Activated naive CD4-positive, alpha-beta T cell treated with anti-CD3 and anti-CD28 coated beads, Interleukin-2, amount 50 U/mL, for 24 hours (primary cell): ENCODE measurements at regions not wholly inside any gene's neighbourhood (a gene's known extent, or its start where the extent isn't known, plus 50 kb on each side); places are given as distances from the start of the nearest gene placed in this dataset.

Experiments used
- H3K27ac Mint-ChIP-seq: one replicate; pipeline ENCODE4 v1.8.0; 2021; ENCODE audit warnings: mild to moderate bottlenecking, mixed read lengths
- H3K27me3 Mint-ChIP-seq: one replicate; pipeline ENCODE4 v1.8.0; 2021; ENCODE audit warnings: mixed read lengths
- H3K36me3 Mint-ChIP-seq: one replicate; pipeline ENCODE4 v1.8.0; 2021; ENCODE audit warnings: mixed read lengths
- H3K4me1 Mint-ChIP-seq: one replicate; pipeline ENCODE4 v1.8.0; 2021; ENCODE audit warnings: mixed read lengths
- H3K4me3 Mint-ChIP-seq: one replicate; pipeline ENCODE4 v1.8.0; 2021; ENCODE audit warnings: mild to moderate bottlenecking, mixed read lengths
- H3K9me3 Mint-ChIP-seq: one replicate; pipeline ENCODE4 v1.8.0; 2021; ENCODE audit warnings: mixed read lengths

- H3K4me1 Mint-ChIP-seq: no peaks in the 10 kb centered on the region
- no peak overlapping the region for H3K27ac Mint-ChIP-seq
Measured at GRCh38 chr11:81744336-81745116, 989.1 kb downstream of the FAM181B start.

DNA sequence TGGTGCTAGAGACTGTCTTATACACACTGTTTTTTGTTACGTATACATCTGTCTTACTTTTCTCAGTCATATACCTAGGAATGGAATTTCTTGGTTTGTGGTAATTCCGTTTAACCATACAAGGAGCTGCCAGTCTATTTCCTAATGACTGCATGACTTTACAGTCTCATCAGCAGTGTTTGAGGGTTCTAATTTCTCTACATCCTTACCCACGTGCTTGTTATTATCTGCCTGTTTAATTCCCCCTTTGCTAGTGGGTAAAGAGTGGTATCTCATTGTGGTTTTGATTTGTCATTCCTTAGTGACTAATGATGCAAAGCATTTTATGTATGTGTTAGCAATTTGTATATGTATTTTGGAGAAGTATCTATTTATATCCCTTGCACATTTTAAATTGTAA, 1008.0 kb downstream of the FAM181B start:
- no peaks in the 10 kb centered on the region for H3K36me3 Mint-ChIP-seq
- no peaks in the 10 kb centered on the region for H3K27me3 Mint-ChIP-seq
- peaks cover 13% of the 10 kb centered on the region for H3K9me3 Mint-ChIP-seq
- H3K27ac Mint-ChIP-seq: no peak overlapping the region
- H3K4me3 Mint-ChIP-seq: no peak overlapping the region
- H3K4me1 Mint-ChIP-seq: no peaks in the 10 kb centered on the region

More at GRCh38 chr11:81744336-81745116, 989.1 kb downstream of the FAM181B start:
- Mint-ChIP-seq H3K4me3 (no peak overlapping the region), H3K9me3 (no peaks in the 10 kb centered on the region), H3K36me3 (no peaks in the 10 kb centered on the region), H3K27me3 (peaks cover 5% of the 10 kb centered on the region)

GRCh38 chr11:81717695-81718094, 1016.0 kb downstream of the FAM181B start:
- Mint-ChIP-seq H3K4me3 (no peak overlapping the region), H3K27ac (no peak overlapping the region), H3K4me1 (no peaks in the 10 kb centered on the region), H3K27me3 (no peaks in the 10 kb centered on the region), H3K9me3 (no peaks in the 10 kb centered on the region), H3K36me3 (no peaks in the 10 kb centered on the region)

DNA sequence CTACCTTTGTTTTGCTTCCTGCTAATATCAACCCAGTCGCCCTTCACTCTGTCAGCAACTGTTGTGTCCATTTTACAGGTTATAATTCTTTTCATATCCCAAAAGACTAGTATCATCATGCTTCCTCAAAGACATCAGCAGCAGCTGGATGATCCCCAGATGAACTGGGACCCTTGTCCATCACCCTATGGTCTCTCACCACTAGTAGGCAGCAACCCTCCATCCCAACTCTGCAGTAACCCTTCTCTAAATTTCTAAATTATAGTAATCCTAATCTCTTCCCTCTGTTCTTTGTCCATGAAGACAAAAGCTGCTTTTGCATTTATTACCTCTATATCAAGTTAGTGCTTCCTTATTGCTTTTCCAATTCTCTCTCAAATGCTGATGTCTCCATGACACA, 1025.8 kb downstream of the FAM181B start:
- H3K4me1 Mint-ChIP-seq: no peaks in the 10 kb centered on the region
- H3K4me3 Mint-ChIP-seq: no peak overlapping the region
- peaks cover 7% of the 10 kb centered on the region for H3K27me3 Mint-ChIP-seq
- no peaks in the 10 kb centered on the region for H3K36me3 Mint-ChIP-seq
- H3K27ac Mint-ChIP-seq: no peak overlapping the region
- H3K9me3 Mint-ChIP-seq: peaks cover 17% of the 10 kb centered on the region

DNA sequence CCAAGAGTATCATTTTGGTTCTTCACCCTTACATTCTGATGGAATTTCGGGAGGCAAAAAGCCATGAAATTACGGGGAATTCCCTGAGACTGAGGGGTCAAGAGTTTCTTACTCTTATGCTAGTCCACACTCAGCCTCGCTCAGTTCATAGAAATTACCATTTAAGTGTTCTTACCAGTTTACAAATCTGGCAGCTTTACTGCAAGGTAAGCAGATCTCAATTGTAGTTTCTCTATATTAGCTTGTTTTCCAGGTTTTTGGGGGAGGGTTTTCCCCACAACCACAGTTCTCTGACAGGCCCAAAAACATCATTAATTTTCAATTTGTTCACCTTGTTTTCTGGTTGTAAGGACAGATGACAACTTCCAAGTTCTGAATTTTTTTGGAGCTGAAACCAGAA, 1028.4 kb downstream of the FAM181B start:
- no peak overlapping the region for H3K27ac Mint-ChIP-seq
- H3K9me3 Mint-ChIP-seq: peaks cover 24% of the 10 kb centered on the region
- H3K36me3 Mint-ChIP-seq: peaks cover 1% of the 10 kb centered on the region
- peaks cover 5% of the 10 kb centered on the region for H3K27me3 Mint-ChIP-seq
- no peak overlapping the region for H3K4me3 Mint-ChIP-seq
- no peaks in the 10 kb centered on the region for H3K4me1 Mint-ChIP-seq

GRCh38 chr11:81700076-81700475, 1033.6 kb downstream of the FAM181B start:
- Mint-ChIP-seq H3K4me3 (no peak overlapping the region), H3K4me1 (no peaks in the 10 kb centered on the region), H3K27ac (no peak overlapping the region), H3K9me3 (peaks cover 44% of the 10 kb centered on the region), H3K36me3 (peaks cover 7% of the 10 kb centered on the region), H3K27me3 (no peaks in the 10 kb centered on the region)

- H3K36me3 Mint-ChIP-seq: no peaks in the 10 kb centered on the region
- no peaks in the 10 kb centered on the region for H3K27me3 Mint-ChIP-seq
- no peaks in the 10 kb centered on the region for H3K4me1 Mint-ChIP-seq
Measured at GRCh38 chr11:81687057-81687456, 1046.6 kb downstream of the FAM181B start.

GRCh38 chr11:81674211-81674610, 1059.5 kb downstream of the FAM181B start:
- Mint-ChIP-seq H3K27me3 (peaks cover 3% of the 10 kb centered on the region), H3K27ac (no peak overlapping the region), H3K9me3 (peaks cover 11% of the 10 kb centered on the region), H3K4me3 (no peak overlapping the region), H3K36me3 (no peaks in the 10 kb centered on the region), H3K4me1 (no peaks in the 10 kb centered on the region)

More at GRCh38 chr11:81687057-81687456, 1046.6 kb downstream of the FAM181B start:
- Mint-ChIP-seq H3K9me3 (no peaks in the 10 kb centered on the region), H3K27ac (no peak overlapping the region), H3K4me3 (no peak overlapping the region)

- Mint-ChIP-seq H3K27me3 (peaks cover 3% of the 10 kb centered on the region), H3K27ac (no peak overlapping the region), H3K36me3 (no peaks in the 10 kb centered on the region), H3K9me3 (peaks cover 11% of the 10 kb centered on the region), H3K4me3 (no peak overlapping the region), H3K4me1 (no peaks in the 10 kb centered on the region)
Measured at GRCh38 chr11:81673001-81673400, 1060.7 kb downstream of the FAM181B start.

- H3K27ac Mint-ChIP-seq: no peak overlapping the region
- no peaks in the 10 kb centered on the region for H3K4me1 Mint-ChIP-seq
- H3K27me3 Mint-ChIP-seq: peaks cover 2% of the 10 kb centered on the region
Measured at GRCh38 chr11:81669935-81670543, 1063.6 kb downstream of the FAM181B start.

GRCh38 chr11:81658722-81659121, 1074.9 kb downstream of the FAM181B start:
- Mint-ChIP-seq H3K27me3 (peaks cover 18% of the 10 kb centered on the region), H3K27ac (no peak overlapping the region)

More at GRCh38 chr11:81669935-81670543, 1063.6 kb downstream of the FAM181B start:
- H3K9me3 Mint-ChIP-seq: no peaks in the 10 kb centered on the region
- no peaks in the 10 kb centered on the region for H3K36me3 Mint-ChIP-seq
- no peak overlapping the region for H3K4me3 Mint-ChIP-seq

GRCh38 chr11:81655351-81655750, 1078.3 kb downstream of the FAM181B start:
- Mint-ChIP-seq H3K4me3 (no peak overlapping the region), H3K4me1 (no peaks in the 10 kb centered on the region), H3K36me3 (no peaks in the 10 kb centered on the region), H3K27ac (no peak overlapping the region), H3K9me3 (peaks cover 13% of the 10 kb centered on the region), H3K27me3 (peaks cover 14% of the 10 kb centered on the region)

More at GRCh38 chr11:81658722-81659121, 1074.9 kb downstream of the FAM181B start:
- Mint-ChIP-seq H3K4me3 (no peak overlapping the region), H3K9me3 (peaks cover 13% of the 10 kb centered on the region), H3K36me3 (no peaks in the 10 kb centered on the region), H3K4me1 (no peaks in the 10 kb centered on the region)

GRCh38 chr11:81647374-81647773, 1086.3 kb downstream of the FAM181B start:
- Mint-ChIP-seq H3K27ac (no peak overlapping the region), H3K4me1 (peaks cover 3% of the 10 kb centered on the region), H3K4me3 (no peak overlapping the region), H3K36me3 (no peaks in the 10 kb centered on the region), H3K27me3 (peaks cover 8% of the 10 kb centered on the region), H3K9me3 (no peaks in the 10 kb centered on the region)

DNA sequence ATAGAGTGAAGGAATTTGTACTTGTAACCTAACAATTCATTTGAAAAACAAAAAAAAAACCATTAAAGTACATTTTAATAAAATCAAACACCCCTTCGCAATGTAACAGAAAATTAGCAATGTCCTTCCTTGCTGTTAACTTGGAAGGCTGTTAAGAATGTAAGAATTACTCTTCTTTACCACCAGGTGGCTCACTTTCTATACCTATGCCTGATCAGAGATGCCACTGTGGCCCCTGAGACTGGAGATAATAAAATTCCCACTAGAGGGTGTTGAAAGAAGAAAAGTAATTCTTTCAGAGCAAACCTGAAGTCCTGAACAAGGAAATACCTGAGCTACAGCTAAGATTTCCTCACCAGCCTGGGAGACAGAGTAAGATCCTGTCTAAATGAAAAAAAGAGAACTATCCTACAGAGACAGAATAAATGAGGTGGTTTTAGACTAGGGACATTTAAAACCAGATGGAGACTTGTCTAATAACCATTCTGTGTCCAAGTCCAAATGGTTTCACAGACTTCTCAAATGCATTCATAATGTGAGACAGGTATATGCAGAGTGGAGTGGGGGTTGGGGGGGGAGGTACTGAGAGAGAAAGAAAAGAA, 1089.3 kb downstream of the FAM181B start:
- Mint-ChIP-seq H3K4me3 (no peak overlapping the region), H3K27ac (no peak overlapping the region), H3K9me3 (no peaks in the 10 kb centered on the region), H3K36me3 (no peaks in the 10 kb centered on the region), H3K27me3 (peaks cover 10% of the 10 kb centered on the region), H3K4me1 (peaks cover 3% of the 10 kb centered on the region)

- no peaks in the 10 kb centered on the region for H3K4me1 Mint-ChIP-seq
- no peak overlapping the region for H3K27ac Mint-ChIP-seq
- H3K27me3 Mint-ChIP-seq: peaks cover 4% of the 10 kb centered on the region
- no peak overlapping the region for H3K4me3 Mint-ChIP-seq
- no peaks in the 10 kb centered on the region for H3K36me3 Mint-ChIP-seq
- no peaks in the 10 kb centered on the region for H3K9me3 Mint-ChIP-seq
Measured at GRCh38 chr11:81634483-81634882, 1099.2 kb downstream of the FAM181B start.

DNA sequence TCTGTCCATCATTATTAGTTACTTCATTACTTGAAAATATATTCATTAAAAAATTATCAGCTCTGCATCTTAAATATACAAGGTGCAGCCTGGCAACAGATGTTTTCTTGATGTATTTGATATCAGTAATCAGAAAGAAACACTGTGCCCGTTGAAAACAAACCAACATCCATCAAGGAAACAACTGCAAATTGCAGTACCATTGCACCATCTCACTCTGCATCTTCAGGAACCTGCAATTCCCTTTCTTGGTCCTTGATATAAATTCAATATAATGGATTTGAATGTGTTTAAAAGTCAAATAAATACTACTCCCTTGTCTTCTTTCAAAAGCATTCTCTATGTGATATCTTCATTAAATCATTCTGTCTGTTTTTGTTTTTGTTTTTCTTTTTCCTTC, 1131.2 kb downstream of the FAM181B start:
- Mint-ChIP-seq H3K27me3 (peaks cover 2% of the 10 kb centered on the region), H3K27ac (no peak overlapping the region), H3K4me3 (no peak overlapping the region), H3K4me1 (no peaks in the 10 kb centered on the region), H3K36me3 (no peaks in the 10 kb centered on the region), H3K9me3 (no peaks in the 10 kb centered on the region)
